GM19452 (cell line): ENCODE measurements at regions not wholly inside any gene's neighbourhood (a gene's known extent, or its start where the extent isn't known, plus 50 kb on each side); places are given as distances from the start of the nearest gene placed in this dataset.
"Not testable (repeated sequence)": the region's sequence is repeated elsewhere in the genome, so short reads cannot be mapped to it uniquely, and the experiment has no call there.

Experiments
- ATAC-seq: cut with Tn5 transposase; IDR thresholded peaks from one replicate; pipeline ENCODE4 v1.9.1; 2021; ENCODE audit not compliant: unreplicated experiment

DNA sequence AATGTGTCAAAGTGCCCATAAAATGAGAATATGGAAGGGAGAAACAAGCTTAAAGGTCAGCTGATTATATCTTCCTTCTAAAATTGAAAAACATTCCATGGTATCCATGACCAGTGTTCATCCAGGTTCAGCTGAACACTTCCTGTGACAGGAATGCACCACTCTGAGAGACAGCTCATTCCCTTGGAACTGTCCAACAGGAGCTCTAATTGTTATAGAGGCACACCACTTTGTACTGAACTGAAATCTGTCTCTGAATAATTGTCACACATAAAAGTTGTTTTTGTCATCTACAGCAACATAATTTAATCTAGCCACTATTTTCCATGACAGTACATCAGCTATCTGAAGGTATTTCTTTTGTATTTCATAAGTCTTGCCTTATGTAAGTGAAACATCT is 195.9 kb upstream of the ZNF804A start:
- ATAC-seq, result no peak

DNA sequence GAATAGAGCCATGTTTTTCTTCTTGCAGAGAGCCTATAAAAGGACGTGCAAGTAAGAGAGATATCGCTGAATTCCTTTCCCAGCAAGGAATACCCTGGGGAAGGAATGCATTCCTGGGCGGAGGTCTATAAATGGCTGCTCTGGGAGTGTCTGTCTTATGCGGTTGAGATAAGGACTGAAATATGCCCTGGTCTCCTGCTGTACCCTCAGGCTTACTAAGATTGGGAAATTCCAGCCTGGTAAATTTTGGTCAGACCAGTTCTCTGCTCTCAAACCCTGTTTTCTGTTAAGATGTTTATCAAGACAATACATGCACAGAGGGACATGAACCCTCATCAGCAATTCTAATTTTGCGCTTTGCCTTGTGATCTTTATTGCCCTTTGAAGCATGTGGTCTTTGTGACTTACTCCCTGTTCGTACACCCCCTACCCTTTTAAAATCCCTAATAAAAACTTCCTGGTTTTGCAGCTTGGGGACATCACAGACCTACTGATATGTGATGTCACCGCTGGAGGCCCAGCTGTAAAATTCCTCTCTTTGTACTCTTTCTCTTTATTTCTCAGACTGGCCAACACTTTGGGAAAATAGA is 191.2 kb upstream of the ZNF804A start:
- not testable (repeated sequence) for ATAC-seq

DNA sequence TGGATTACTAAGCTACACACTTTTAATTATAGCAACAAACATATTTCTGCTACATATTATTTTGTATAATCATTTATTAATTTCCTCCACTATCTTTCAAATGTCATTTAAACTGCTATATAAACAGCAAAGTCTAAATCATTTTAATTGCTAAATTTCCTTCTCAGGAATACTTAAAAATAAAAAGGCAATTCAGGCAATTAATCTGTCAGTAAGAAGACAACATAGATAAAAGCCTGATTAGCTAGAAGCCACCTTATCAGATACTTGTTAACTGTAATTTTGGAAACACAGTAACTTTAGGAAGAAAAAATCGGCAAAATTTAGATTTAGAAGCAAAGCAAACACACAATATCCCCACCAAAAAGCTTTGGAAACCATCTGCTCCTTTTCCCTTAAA is 188.2 kb upstream of the ZNF804A start:
- ATAC-seq, result no peak

DNA sequence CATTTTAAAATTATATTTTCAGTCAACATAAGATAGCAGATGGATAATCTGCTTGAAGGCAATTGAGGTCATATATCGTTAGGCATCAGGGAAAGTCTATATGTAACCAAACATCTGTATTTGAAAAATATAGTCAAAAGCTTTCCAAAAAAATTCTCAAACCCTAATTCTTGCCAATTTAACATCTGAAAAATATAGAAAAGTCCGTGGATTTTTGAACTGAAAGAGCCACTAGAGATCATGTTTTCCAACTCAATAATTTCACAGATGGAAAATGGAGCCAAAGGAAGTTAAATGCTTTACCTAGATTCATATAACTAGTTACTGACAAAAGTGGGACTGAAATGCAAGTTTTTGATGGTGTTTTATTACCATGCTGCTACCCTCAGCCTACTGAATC is 185.1 kb upstream of the ZNF804A start:
- no peak for ATAC-seq

DNA sequence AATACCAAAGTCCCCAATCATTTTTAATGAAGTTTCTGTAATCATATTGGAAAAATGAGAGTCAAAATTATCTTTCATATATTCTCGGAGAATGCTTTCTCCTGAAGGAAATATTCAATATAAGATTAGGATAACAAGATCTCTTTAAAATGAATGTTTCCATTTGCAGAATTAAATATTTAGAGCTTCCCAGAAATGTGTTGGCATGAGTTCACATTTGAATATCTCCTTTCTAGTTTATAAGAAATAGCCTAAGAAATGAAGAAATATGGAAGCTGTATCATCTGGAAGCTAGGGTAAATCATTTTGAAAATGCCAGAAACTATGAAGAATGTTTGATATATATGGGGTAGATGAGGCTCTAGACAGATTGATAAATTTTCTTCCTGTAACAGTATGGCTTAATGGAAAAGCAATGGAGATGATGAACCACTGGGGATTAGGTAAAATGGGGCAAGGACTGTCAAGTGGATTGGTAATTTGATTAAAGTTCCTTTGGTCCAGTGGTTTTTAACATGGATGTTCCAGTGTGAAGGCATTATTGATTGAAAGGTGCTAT is 184.6 kb upstream of the ZNF804A start:
- no peak for ATAC-seq

DNA sequence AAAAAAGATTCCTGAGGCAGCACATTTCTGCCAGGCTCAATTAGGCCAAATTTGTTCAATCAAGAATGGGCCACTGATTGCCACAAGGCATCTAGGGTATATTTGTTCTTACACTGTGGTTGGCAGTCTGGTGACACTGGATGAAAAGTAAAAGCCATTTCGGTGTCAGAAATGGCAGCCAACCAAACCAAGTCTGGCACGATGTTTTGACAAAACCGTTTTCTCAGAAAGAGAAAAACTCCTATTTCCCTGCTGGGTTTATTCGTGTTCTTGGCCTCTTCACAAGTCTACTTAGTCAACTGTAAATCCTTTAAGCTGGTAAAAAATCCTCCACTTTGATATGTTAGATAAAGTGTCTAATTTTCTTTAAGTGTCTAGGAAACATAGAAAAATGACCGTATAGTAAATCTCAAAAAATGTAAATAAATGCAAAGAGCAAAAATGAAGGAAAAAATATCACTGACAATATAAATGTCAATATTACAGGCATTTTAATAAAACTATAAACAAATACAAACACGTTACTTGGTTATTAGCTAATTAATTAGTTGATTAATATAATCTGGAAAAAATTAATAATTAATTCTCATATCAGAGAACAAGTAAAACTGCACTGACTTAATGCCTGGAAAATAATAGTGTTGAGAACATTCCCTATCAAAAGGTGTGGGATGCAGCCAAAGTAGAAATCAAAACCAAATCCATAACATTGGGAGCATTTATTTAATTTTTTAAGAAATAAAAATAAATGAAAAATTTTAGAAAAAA is 182.0 kb upstream of the ZNF804A start:
- no peak for ATAC-seq

DNA sequence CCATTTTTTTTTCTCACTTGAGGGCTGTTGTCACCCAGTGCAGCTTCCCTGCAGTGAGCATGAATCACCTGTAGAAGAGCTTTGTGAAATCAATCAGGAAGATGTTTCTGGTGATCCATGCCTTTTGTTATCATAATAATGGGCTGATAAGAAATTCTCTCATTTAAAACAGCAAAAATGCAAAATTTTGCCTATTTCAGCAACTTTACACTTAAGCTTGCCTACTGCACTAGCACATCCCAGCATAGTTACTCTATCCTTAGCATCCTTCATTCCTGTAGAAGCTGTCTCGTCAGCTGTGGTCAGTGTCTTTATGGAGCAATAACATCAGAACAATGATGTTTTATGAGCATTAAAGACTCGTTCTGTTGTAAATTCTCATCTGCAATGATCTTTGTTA is 178.6 kb upstream of the ZNF804A start:
- ATAC-seq, result no peak

DNA sequence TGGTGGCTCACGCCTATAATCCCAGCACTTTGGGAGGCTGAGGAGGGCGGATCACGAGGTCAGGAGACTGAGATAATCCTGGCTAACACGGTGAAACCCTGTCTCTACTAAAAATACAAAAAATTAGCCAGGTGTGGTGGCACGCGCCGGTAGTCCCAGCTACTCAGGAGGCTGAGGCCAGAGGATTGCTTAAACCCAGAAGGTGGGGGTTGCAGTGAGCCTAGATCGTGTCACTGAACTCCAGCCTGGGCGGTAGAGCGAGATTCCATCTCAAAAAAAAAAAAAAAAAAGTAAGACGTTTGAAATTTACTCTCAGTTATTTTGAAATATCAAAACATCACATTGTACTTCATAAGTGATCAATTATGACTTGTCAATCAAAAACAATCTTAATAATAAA is 176.9 kb upstream of the ZNF804A start:
- ATAC-seq, result not testable (repeated sequence)

DNA sequence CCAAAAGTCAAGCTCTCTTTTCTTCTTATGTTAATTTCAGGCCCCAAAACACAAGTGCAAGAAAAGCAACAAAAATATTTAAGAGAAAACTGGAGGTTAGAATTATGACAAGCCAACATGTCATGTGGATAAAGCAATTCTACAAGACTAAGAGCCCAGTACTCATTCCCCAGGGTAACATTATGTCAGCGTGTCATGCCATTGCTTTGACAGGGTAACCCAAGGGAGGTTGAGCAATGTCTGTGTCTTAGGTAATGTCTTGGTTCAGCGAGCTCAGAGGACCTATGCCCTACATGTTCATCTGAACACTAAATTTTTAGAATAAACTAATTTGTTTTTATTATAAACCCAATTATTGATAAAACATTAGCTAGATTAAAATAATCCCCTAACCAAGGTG is 173.2 kb upstream of the ZNF804A start:
- ATAC-seq, result no peak

DNA sequence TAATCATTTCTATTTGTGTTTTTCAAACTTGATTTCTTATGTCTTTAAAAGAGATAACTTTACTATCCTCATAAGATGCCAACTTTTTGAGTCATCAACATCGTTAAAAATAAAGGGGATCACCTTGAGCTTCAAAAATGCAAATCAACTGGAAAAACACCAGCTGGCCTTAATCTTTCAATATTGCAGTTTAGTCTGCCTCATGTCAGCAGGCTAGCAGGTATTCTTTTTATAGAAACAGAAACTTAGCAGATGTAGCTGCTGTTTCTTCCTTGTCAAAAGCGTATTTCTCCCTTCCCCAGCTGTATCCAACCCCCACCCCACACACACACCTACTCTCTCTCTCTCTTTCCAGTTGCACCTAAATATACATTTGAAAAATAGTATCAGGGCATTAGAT is 154.1 kb upstream of the ZNF804A start:
- ATAC-seq, result peak; percentile 92

DNA sequence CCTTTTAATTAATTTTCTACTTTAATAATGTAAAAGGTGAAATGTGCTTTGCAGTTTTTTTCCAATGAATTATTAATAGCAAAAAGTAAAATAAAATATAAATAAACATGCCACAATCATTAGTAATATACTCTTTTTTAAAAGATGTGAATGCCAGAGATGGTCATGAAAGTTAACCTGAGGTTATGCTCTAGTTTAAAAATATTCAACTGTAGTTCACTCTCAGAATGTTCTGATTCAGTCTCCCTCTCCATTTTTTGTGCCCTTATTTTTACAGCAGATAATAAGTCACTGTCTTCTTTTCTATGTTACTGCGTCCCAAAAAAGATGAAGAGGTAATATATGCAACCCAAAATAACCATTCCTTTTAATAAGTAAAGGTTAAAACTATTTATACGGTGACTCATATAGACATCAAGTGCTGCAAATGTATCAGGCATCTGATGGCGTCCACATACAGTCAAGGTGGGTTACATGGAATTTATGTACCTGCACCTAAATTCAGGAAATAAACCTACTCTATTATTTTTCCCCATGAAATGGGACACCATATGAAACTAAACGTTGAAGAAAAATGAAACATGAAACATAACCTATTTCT is 153.6 kb upstream of the ZNF804A start:
- no peak for ATAC-seq

DNA sequence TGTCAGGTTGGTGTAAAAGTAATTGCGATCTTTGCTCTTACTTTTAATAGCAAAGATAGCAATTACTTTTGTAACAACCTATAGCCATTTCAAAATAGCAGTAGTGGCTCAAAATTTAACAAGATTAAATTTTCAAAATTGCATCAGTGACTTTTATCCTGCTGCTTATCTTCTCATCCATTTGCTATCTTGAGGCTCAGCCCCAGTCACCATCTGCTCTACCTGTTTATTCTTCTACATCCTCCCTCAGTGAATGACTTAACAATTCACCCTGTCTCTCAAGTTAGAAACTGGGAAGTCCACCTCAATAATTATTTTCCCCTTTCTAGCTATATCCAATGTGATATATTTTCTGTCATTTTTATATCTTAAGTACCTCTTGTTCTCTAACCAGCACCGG is 148.6 kb upstream of the ZNF804A start:
- no peak for ATAC-seq

DNA sequence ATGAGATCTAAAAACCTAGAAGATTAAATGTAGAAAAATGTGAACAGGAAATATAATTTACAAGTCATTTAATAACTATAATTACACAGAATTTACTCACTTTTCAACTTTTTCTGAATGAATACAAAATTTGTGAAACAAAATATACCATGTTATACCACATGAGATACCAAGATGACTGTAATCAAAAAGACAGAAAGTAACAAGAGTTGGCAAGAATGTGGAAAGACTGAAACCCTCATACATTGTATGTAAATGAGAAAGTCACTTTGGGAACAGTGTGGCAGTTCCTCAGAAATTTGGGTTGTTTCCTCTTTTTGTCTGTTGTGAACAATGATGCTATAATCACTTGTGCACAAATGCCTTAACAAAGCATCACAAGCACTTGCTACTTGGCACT is 145.4 kb upstream of the ZNF804A start:
- ATAC-seq, result no peak

DNA sequence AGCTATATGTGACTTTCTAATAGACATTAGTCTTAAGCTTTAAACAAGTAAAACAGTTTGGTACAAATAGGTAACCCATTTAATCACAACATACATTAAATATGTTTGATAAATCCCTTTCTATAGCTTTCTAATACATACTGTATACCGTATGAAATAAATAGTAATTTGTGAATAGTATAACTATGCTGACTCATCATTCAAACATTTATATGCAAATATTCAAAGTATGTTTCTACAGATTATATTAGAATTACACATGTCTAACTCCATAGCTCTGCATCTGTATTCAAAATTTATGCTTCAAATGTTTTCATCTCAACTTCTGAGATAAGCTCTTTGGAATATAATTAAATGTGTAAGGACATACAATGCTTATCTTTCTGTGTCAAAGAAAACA is 142.7 kb upstream of the ZNF804A start:
- no peak for ATAC-seq

DNA sequence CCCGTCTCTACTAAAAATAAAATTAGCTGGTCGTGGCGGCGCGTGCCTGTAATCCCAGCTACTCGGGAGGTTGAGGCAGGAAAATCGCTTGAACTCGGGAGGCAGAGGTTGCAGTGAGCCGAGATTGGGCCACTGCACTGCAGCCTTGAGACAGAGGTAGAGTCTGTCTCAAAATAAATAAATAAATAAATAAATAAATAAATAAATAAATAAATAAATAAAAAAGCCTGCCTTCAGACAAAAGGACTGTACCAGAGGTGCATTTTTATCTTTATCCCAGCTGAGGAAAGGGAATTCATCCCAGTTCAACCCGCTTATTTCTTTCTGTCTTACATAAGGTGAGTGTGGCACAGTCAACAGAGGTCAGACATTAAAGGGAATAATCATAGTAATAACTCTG is 141.6 kb upstream of the ZNF804A start:
- not testable (repeated sequence) for ATAC-seq

DNA sequence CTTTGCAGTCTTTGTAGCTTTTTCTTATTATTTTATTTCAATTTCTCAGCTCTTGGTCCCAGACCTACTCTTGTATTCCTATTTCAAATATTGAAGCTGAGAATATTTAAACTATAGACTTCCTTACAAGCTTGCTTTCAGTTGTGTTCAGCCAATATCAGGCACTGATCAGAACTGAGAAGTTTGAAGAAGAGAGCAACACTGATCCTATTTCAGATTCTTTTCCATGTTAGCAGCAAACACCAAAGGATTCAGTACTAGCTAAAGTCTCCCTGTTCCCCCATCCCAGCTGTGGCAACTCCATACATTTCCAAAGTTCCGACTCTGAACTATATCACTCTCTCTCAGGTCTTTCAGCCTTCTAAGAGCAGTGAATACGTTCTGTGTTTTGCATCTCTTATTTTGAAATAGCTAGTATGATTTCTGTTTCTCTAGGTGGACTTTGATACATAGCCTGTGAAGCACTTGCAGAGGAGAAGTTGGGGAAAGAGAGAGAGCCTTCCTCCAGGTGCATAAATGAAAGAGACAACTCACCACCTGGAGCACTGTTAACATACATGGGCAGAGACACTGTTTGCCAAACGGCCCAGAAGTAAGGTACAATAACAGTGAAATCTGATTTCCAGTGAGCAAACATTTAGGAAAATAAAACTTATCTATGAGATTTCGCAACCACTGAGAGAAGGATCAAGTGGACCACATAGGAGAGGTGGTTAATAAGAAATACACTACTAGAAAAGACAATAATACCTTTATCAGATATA is 135.0 kb upstream of the ZNF804A start:
- ATAC-seq, result no peak

DNA sequence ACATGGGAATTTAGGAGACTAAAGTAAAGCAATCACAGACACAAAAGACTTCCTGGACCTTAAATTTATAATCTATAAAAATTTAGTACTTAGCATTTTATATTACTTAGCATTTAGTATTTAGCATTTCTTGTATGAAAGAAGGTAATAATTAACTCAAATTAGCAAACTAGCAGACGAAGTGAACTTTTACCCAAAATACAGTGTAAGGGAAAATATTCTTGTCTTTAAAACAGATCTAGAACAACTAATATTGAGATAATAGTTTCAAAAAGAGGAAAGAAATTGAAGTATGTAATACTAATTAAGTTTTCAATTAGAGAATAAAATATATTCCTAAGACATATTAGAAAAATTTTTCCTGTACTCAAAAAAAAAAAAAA is 134.5 kb upstream of the ZNF804A start:
- no peak for ATAC-seq

DNA sequence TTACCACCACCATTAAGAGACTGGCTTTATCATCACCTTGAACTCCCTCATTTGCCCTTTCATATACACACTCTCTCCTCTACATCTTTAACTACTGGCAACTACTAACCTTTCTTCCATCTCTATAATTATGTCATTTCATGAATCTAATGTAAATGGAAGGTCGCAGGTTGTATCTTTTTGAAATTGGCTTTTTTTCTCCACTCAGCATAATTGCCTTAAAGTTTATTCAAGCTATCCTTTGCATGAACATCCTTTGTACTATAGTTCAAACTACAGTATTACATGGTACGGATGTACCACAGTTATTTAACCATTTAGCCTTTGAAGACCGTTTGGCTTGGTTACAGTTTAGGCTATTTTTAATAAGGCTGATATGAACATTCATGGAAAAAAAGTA is 129.5 kb upstream of the ZNF804A start:
- ATAC-seq, result no peak

DNA sequence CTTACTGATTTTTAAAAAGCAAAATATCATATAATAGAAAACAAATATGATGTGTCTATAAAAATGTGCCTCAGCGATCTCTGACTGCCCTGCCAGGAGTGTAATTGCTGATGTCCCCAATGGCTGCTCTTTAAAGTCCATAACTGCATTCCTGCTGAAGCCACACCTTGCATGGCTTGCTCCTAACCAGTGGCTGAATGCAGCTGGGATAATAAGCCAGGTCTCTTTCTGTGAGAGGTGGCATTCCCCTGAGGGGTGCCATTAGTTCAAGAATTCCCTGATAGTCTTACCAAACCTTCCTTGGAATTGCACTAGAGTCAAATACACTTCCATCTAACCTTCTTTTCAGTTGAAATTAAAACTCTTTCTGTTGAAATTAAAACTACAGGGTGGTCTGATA is 125.8 kb upstream of the ZNF804A start:
- ATAC-seq, result no peak

DNA sequence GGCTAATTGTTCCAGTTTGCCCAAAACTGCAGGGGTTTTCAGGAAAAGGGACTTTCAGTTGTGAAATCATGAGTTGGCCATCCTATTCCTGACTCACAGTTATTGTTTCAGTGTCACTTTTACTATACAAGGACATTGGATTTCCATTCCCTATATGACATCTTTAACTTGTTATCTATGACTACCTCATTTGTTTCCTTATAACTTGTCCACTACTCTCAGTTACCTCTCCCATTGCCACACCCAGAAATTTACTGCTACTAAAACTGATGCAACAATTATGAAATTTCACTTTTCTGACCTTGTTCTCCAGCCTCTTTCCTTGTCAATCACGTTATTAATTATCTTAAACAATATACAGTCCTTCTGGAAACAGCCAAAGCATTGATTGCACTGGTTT is 116.5 kb upstream of the ZNF804A start:
- ATAC-seq, result no peak

DNA sequence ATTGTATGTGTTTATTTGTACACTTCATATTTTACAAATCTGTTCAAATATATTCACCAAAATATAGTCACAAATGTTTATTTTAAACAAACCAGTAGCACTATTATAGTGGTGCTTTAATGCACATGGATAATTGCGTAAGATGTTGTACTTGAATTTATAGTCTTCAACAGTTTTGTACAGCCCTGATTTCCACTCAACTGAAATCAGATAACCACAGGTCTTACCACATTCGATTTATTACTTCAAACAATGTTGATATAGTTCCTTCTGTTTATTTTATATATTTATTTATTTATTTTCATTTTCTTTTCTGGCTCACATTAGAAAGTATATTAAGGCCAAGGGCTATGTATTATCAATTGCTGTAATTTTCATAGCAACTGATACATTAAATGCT is 99.4 kb upstream of the ZNF804A start:
- ATAC-seq, result no peak

DNA sequence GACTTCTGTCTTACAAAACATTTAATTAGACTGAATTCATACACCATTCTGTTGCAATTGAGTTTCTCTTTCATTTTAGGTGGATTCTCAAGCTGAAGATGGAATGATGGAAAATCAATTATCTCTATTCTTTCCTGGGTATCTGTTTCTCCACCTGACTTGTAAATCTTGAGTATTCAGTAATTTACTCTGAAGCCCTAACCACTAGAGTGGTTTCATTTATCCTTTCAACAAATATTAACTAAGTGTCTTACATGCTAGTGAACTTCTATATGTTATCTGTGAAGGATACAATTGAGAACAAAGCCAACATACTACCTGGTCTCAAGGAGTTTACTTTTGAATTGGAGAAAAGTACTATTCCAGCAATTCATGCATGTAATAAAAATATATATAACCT is 94.1 kb upstream of the ZNF804A start:
- ATAC-seq, result no peak
